ENCODE measurements at regions not wholly inside any gene's neighbourhood (a gene's known extent, or its start where the extent isn't known, plus 50 kb on each side); places are given as distances from the start of the nearest gene placed in this dataset.

GRCh38 chr1:213933336-213933735, 54.4 kb upstream of the PROX1 start:
- peaks cover 0 to 2% (median 0%) of the 10 kb centered on the region in 3 donors for H3K27me3 Mint-ChIP-seq (ENCODE audit: low read depth in 3 of 3)
- H3K27ac ChIP-seq (ENCODE audit: low read depth in 1 of 2, low read length in 2 of 2) = no peak overlapping the region

GRCh38 chr1:213934649-213935048, 53.1 kb upstream of the PROX1 start:
- Histone ChIP-seq H3K9ac (ENCODE audit: insufficient read depth, low read length, poor library complexity, severe bottlenecking) (no peak overlapping the region), H4K20me1 (ENCODE audit: insufficient read depth, low read length) (no peaks in the 10 kb centered on the region), H3K27me3 (ENCODE audit: control insufficient read depth in 2 of 2, insufficient read depth in 2 of 2, low read length in 2 of 2) (no peaks in the 10 kb centered on the region), H3K4me1 (ENCODE audit: control insufficient read depth in 1 of 2, insufficient read depth in 2 of 2, low read length in 2 of 2) (no peaks in the 10 kb centered on the region), H3K27ac (ENCODE audit: low read depth in 1 of 2, low read length in 2 of 2) (no peak overlapping the region), H3K36me3 (replicated peaks in 1 of 2; ENCODE audit: control insufficient read depth in 1 of 2, insufficient read depth in 2 of 2, low read length in 2 of 2) (no peaks in the 10 kb centered on the region), H2AFZ (ENCODE audit: insufficient read depth, low read depth, low read length, poor library complexity, severe bottlenecking) (no peak overlapping the region), H3K79me2 (ENCODE audit: insufficient read depth, low read length) (no peaks in the 10 kb centered on the region), H3K4me2 (replicated peaks; ENCODE audit: extremely low read depth, low read length, poor library complexity, severe bottlenecking) (no peak overlapping the region), H3K9me3 (replicated peaks in 1 of 2; ENCODE audit: control insufficient read depth in 1 of 2, insufficient read depth in 1 of 2, low read length in 2 of 2) (peaks cover 0 to 5% of the 10 kb centered on the region in 2 donors), H3K4me3 (replicated peaks in 1 of 3; ENCODE audit: low read depth in 2 of 3, low read length in 3 of 3) (no peak overlapping the region)
- Mint-ChIP-seq H3K27me3 (ENCODE audit: low read depth in 3 of 3) (peaks cover 0 to 2% (median 0%) of the 10 kb centered on the region in 3 donors), H3K36me3 (no peaks in the 10 kb centered on the region), H3K27ac (peak overlapping the region in 1 of 7 donors; percentile 42), H3K9me3 (peaks cover 0 to 9% (median 5%) of the 10 kb centered on the region in 7 donors), H3K4me1 (no peaks in the 10 kb centered on the region), H3K4me3 (no peak overlapping the region)
- no peak for DNase-seq
- WGBS (ENCODE audit: insufficient coverage) = 100% methylated on average over 1 of the region's 5 CpGs
- intact Hi-C loops (cut with micrococcal nuclease) = no loop called here
- no peak for TF ChIP-seq CTCF (IDR thresholded peaks at IDR 0.05)

More at GRCh38 chr1:213933336-213933735, 54.4 kb upstream of the PROX1 start:
- H3K36me3 Mint-ChIP-seq = no peaks in the 10 kb centered on the region
- Histone ChIP-seq H2AFZ (ENCODE audit: insufficient read depth, low read depth, low read length, poor library complexity, severe bottlenecking) (no peak overlapping the region), H3K27me3 (ENCODE audit: control insufficient read depth in 2 of 2, insufficient read depth in 2 of 2, low read length in 2 of 2) (no peaks in the 10 kb centered on the region), H3K9me3 (replicated peaks in 1 of 2; ENCODE audit: control insufficient read depth in 1 of 2, insufficient read depth in 1 of 2, low read length in 2 of 2) (peaks cover 0 to 5% of the 10 kb centered on the region in 2 donors), H4K20me1 (ENCODE audit: insufficient read depth, low read length) (no peaks in the 10 kb centered on the region), H3K4me2 (replicated peaks; ENCODE audit: extremely low read depth, low read length, poor library complexity, severe bottlenecking) (no peak overlapping the region), H3K4me3 (replicated peaks in 1 of 3; ENCODE audit: low read depth in 2 of 3, low read length in 3 of 3) (no peak overlapping the region), H3K4me1 (ENCODE audit: control insufficient read depth in 1 of 2, insufficient read depth in 2 of 2, low read length in 2 of 2) (no peaks in the 10 kb centered on the region), H3K9ac (ENCODE audit: insufficient read depth, low read length, poor library complexity, severe bottlenecking) (no peak overlapping the region), H3K36me3 (replicated peaks in 1 of 2; ENCODE audit: control insufficient read depth in 1 of 2, insufficient read depth in 2 of 2, low read length in 2 of 2) (no peaks in the 10 kb centered on the region), H3K79me2 (ENCODE audit: insufficient read depth, low read length) (no peaks in the 10 kb centered on the region)
- H3K27ac Mint-ChIP-seq = no peak overlapping the region
- H3K4me3 Mint-ChIP-seq = no peak overlapping the region
- peaks cover 0 to 9% (median 5%) of the 10 kb centered on the region in 7 donors for H3K9me3 Mint-ChIP-seq
- DNase-seq = no peak
- no peak for TF ChIP-seq CTCF (IDR thresholded peaks at IDR 0.05)
- 80% methylated on average over 1 of the region's 5 CpGs for WGBS (ENCODE audit: insufficient coverage)
- H3K4me1 Mint-ChIP-seq = no peaks in the 10 kb centered on the region
- intact Hi-C loops (cut with micrococcal nuclease) = no loop called here
